HL-60 (cell line): ENCODE measurements at regions not wholly inside any gene's neighbourhood (a gene's known extent, or its start where the extent isn't known, plus 50 kb on each side); places are given as distances from the start of the nearest gene placed in this dataset.

Experiments used
- POLR2AphosphoS5 ChIP-seq: IDR thresholded peaks from 2 replicates; pipeline ENCODE4 v1.6.1; 2012; ENCODE audit warnings: low read depth
- TF ChIP-seq, protein P1 (sequence below): IDR thresholded peaks from one replicate; pipeline ENCODE4 v1.5.1; 2011; ENCODE audit warnings: low read length, control low read depth, inconsistent platforms; ENCODE audit not compliant: insufficient read depth

DNA sequence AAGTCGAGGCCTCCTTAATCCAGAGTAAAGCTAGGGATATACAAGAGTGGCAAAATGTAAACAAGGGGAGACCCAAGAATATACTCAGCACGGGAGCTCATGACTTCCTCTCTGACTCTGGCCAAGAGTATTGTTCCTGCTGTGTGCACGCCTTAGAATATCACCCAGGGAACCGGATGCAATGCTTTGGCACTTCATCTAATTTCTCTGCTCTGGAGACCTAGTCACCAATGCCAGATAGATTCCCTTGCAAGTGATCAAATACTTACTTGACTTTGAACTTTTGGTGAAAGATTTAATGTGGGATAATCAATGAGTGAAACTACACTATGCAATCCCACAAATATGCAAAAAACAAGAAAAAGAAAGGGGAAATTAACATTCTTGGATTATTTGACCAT lies 695.5 kb downstream of the INHBA start:
- TF ChIP-seq, protein P1, sequence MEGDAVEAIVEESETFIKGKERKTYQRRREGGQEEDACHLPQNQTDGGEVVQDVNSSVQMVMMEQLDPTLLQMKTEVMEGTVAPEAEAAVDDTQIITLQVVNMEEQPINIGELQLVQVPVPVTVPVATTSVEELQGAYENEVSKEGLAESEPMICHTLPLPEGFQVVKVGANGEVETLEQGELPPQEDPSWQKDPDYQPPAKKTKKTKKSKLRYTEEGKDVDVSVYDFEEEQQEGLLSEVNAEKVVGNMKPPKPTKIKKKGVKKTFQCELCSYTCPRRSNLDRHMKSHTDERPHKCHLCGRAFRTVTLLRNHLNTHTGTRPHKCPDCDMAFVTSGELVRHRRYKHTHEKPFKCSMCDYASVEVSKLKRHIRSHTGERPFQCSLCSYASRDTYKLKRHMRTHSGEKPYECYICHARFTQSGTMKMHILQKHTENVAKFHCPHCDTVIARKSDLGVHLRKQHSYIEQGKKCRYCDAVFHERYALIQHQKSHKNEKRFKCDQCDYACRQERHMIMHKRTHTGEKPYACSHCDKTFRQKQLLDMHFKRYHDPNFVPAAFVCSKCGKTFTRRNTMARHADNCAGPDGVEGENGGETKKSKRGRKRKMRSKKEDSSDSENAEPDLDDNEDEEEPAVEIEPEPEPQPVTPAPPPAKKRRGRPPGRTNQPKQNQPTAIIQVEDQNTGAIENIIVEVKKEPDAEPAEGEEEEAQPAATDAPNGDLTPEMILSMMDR: no peak
- TF ChIP-seq POLR2AphosphoS5: no peak
